Heart left ventricle (tissue), 16 donors: ENCODE measurements at regions not wholly inside any gene's neighbourhood (a gene's known extent, or its start where the extent isn't known, plus 50 kb on each side); places are given as distances from the start of the nearest gene placed in this dataset.

Experiments used
- ATAC-seq, 4 donors: fragments of 200-7000 bp; cut with Tn5 transposase; one replicate each; pipeline ENCODE4 v1.9.1; 2020 to 2022; ENCODE audit warnings: moderate library complexity in 4 of 4, mild to moderate bottlenecking in 3 of 4, moderate number of reproducible peaks in 1 of 4
- DNase-seq, 5 donors: peaks; one replicate each; pipeline ENCODE4 v3.0.0-alpha.2; 2020
- H3K27ac ChIP-seq, 12 donors: fragments of 200-600 bp; sonication (generic) in 4 of 12; one replicate each; pipeline versions ENCODE4 v1.5.0 to v1.8.0; 2016 to 2022; ENCODE audit warnings: mild to moderate bottlenecking in 2 of 12
- H3K27me3 ChIP-seq, 9 donors: fragments of 200-600 bp; sonication (generic) in 2 of 9; one replicate each; pipeline versions ENCODE4 v1.5.1 to v1.8.0; 2016 to 2022; ENCODE audit warnings: mild to moderate bottlenecking in 3 of 9
- H3K36me3 ChIP-seq, 9 donors: fragments of 200-600 bp; sonication (generic) in 2 of 9; one replicate each; pipeline versions ENCODE4 v1.5.0 to v1.8.0; 2018 to 2022; ENCODE audit warnings: mild to moderate bottlenecking in 2 of 9
- H3K4me1 ChIP-seq, 12 donors: fragments of 200-600 bp; sonication (generic) in 4 of 12; one replicate each; pipeline versions ENCODE4 v1.5.0 to v1.8.0; 2016 to 2022; ENCODE audit warnings: mild to moderate bottlenecking in 3 of 12
- H3K4me3 ChIP-seq, 12 donors: fragments of 200-600 bp; sonication (generic) in 4 of 12; one replicate each; pipeline versions ENCODE4 v1.5.0 to v1.8.0; 2017 to 2022; ENCODE audit warnings: mild to moderate bottlenecking in 9 of 12, moderate library complexity in 4 of 12
- H3K9me3 ChIP-seq, 12 donors: fragments of 200-600 bp; sonication (generic) in 4 of 12; one replicate each; pipeline versions ENCODE4 v1.5.0 to v1.8.0; 2016 to 2022; ENCODE audit warnings: mild to moderate bottlenecking in 1 of 12
- POLR2A ChIP-seq, 2 donors: fragments of 450-650 bp; IDR thresholded peaks; one replicate each; pipeline ENCODE4 v1.6.1; 2017; ENCODE audit warnings: antibody characterized with exemption in 2 of 2, mild to moderate bottlenecking in 2 of 2, moderate library complexity in 2 of 2
- WGBS, 4 donors: extraction: QIAGEN DNeasy Blood & Tissue Kit in 2 of 4; methylation state at CpG; one replicate each; pipeline versions ENCODE4 v1.1.5 to v1.1.7; 2013 to 2018; 5-methylcytosine and 5-hydroxymethylcytosine counted together
- intact Hi-C, 10 donors: fragments of 100-400 bp; cut with DNase I; formaldehyde crosslinking; loops; one replicate each; pipeline versions ENCODE4 v1.11.1 to v1.14.2; 2022
- TF ChIP-seq, protein P1 (sequence below), 12 donors: fragments of 200-600 bp; sonication (generic) in 4 of 12; IDR thresholded peaks; one replicate each; pipeline versions ENCODE4 v1.5.0 to v1.8.0; 2018 to 2022; ENCODE audit warnings: antibody characterized with exemption in 12 of 12, mild to moderate bottlenecking in 5 of 12
- donor health status: ischemic (EF 13 %, LVEDD 7.1; RV severe dilation, severe dysfunction).
- donor health status: healthy with polysubstance abuse.
- donor health status: DM: no; HTN: yes; CAD: no.
- donor health status: DM: no; HTN: no; CAD: no.
- donor health status: ischemic (EF 25% LVEDD 6.9; RV normal size, moderate dysfunction).
- donor health status: ischemic (EF 25% LVEDD 5.7; RV mildly dilated, moderate dysfunction).
- donor health status: healthy.
- donor health status: DM: yes; HTN: yes; CAD: no.
- donor health status: ischemic (EF 35%, LVEDD 5.7; RV mildly dilated, moderate dysfunction).
- donor health status: nonischemic (EF 11% LVEDD 7.7; RV severe dilation, severe dysfunction).
- donor health status: DM: yes; HTN: yes; CAD: no.
- donor health status: PGD.
- donor health status: ischemic (EF 29% LVEDD 5.4; RV normal size, mild dysfunction).
- donor health status: nonischemic (EF 23%, LVEDD 6.1; RV moderate dilation, normal function).

DNA sequence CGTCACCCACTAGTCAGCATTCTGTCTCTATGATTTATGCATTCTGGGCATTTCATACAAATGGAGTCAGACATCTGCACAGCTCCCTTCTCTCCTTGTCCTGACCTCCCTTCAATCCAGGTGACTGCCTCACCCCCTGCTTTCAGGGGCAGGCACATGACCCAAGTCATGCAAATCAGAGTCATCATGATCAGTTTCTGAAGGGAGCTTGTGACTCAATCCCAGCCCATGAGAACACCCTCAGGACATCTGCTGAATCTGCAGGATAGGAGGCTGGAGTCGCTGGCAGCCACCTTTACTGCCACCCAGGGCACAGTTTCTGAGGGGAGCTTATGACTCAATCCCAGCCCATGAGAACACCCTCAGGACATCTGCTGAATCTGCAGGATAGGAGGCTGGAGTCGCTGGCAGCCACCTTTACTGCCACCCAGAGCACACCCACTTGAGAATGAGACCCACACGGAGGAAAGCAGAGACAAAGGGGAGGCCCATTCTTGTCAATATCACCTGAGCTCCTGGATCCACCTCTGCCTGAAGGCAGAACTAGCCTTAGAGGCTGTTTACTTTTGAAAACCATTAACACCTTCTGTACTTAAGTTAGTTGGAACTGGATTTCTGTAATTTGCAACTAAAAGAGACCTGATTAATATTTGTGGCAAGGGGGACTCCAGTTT is 62.3 kb upstream of the SLC25A33 start:
- H3K4me3 ChIP-seq, result no peak overlapping the region
- H3K4me1 ChIP-seq, result peaks cover 0 to 6% (median 0%) of the 10 kb centered on the region in 12 donors
- intact Hi-C loops, result no loop called here
- H3K27me3 ChIP-seq, result peaks cover 0 to 8% (median 0%) of the 10 kb centered on the region in 9 donors
- no peak overlapping the region for H3K27ac ChIP-seq
- H3K36me3 ChIP-seq, result no peaks in the 10 kb centered on the region
- TF ChIP-seq, protein P1, sequence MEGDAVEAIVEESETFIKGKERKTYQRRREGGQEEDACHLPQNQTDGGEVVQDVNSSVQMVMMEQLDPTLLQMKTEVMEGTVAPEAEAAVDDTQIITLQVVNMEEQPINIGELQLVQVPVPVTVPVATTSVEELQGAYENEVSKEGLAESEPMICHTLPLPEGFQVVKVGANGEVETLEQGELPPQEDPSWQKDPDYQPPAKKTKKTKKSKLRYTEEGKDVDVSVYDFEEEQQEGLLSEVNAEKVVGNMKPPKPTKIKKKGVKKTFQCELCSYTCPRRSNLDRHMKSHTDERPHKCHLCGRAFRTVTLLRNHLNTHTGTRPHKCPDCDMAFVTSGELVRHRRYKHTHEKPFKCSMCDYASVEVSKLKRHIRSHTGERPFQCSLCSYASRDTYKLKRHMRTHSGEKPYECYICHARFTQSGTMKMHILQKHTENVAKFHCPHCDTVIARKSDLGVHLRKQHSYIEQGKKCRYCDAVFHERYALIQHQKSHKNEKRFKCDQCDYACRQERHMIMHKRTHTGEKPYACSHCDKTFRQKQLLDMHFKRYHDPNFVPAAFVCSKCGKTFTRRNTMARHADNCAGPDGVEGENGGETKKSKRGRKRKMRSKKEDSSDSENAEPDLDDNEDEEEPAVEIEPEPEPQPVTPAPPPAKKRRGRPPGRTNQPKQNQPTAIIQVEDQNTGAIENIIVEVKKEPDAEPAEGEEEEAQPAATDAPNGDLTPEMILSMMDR (IDR thresholded peaks at IDR 0.05), result no peak
- no peak for TF ChIP-seq POLR2A (IDR thresholded peaks at IDR 0.05)
- no peak for DNase-seq
- WGBS, 4 donors, result 75 to 77% (median 76%) methylated on average over 4 of the region's 4 CpGs
- no peak for ATAC-seq
- no peaks in the 10 kb centered on the region for H3K9me3 ChIP-seq

DNA sequence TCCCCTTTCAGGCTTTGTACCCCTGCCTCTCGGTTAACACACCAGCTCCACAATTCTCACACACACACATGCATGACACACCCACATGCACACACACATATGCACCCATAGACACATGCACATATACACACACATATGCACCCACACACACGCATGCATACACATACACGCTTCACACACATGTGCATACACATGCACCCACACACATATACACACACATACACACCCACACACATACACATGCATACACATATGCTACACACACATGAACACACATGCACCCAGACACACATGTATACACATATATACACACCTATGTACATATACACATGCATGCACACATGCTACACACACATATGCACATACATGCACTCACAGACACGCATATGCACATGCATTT is 61.7 kb upstream of the SLC25A33 start:
- TF ChIP-seq POLR2A (IDR thresholded peaks at IDR 0.05), result no peak
- TF ChIP-seq, protein P1 (IDR thresholded peaks at IDR 0.05), result no peak
- Histone ChIP-seq H3K27ac (no peak overlapping the region), H3K27me3 (peaks cover 0 to 8% (median 0%) of the 10 kb centered on the region in 9 donors), H3K4me1 (peaks cover 0 to 6% (median 0%) of the 10 kb centered on the region in 12 donors), H3K36me3 (no peaks in the 10 kb centered on the region), H3K9me3 (no peaks in the 10 kb centered on the region), H3K4me3 (no peak overlapping the region)
- 82 to 88% (median 84%) methylated on average over 4 of the region's 4 CpGs for WGBS, 4 donors
- intact Hi-C loops, result no loop called here
- DNase-seq (no peak), ATAC-seq (no peak)

DNA sequence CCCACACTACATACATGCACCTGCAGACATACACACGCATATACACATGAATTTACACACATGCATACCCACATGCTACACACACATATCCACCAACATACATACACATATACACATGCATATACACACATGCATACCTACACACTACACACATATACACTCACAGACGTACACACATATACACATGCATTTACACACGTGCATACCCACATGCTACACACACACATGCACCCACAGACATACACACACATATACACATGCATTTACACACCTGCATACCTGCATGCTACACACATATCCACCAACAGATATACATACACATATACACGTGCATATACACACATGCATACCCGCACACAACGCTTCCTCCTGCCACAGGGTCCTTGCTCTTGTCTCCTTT is 61.2 kb upstream of the SLC25A33 start:
- H3K27ac ChIP-seq, result no peak overlapping the region
- H3K9me3 ChIP-seq, result no peaks in the 10 kb centered on the region
- DNase-seq, result no peak
- intact Hi-C loops, result no loop called here
- H3K4me1 ChIP-seq, result peaks cover 0 to 6% (median 0%) of the 10 kb centered on the region in 12 donors
- WGBS, 4 donors, result 86 to 92% (median 88%) methylated on average over 6 of the region's 6 CpGs
- peaks cover 0 to 8% (median 0%) of the 10 kb centered on the region in 9 donors for H3K27me3 ChIP-seq
- no peak for TF ChIP-seq POLR2A (IDR thresholded peaks at IDR 0.05)
- TF ChIP-seq, protein P1 (IDR thresholded peaks at IDR 0.05), result no peak
- no peak overlapping the region for H3K4me3 ChIP-seq
- ATAC-seq, result no peak
- no peaks in the 10 kb centered on the region for H3K36me3 ChIP-seq

DNA sequence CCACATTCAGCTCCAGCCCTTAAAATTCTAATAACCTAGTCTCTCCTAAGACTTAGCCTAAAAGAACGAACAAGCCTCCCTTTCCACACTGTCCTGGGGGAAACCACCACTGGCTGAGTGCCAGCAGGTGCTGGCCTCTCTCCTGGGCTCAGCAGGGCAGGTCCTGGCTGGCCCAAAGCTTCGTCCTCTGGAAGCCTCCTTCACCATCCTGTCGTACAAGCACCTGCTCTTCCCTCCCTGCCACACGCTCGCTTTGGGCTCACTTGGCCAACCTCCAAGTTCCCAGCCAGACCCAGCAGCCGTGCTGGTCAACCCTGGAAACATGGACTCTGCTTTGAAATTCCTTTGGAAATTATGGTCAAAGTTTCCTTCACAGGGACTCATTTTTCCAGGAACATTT is 58.2 kb upstream of the SLC25A33 start:
- H3K4me1 ChIP-seq, result no peaks in the 10 kb centered on the region
- no peaks in the 10 kb centered on the region for H3K27me3 ChIP-seq
- TF ChIP-seq, protein P1 (IDR thresholded peaks at IDR 0.05), result no peak
- TF ChIP-seq POLR2A (IDR thresholded peaks at IDR 0.05), result no peak
- intact Hi-C loops, result loop anchor here in 2 of 10 donors (10.0 kb wide), 3 partner anchors 286 to 556 kb away; no protein-coding TSS in a partner anchor
- ATAC-seq (no peak), DNase-seq (peak in 1 of 5 donors; percentile 35)
- no peaks in the 10 kb centered on the region for H3K36me3 ChIP-seq
- 45 to 55% (median 52%) methylated on average over 6 of the region's 6 CpGs for WGBS, 4 donors
- H3K4me3 ChIP-seq, result no peak overlapping the region
- no peaks in the 10 kb centered on the region for H3K9me3 ChIP-seq
- H3K27ac ChIP-seq, result no peak overlapping the region
